ENCODE measurements at regions not wholly inside any gene's neighbourhood (a gene's known extent, or its start where the extent isn't known, plus 50 kb on each side); places are given as distances from the start of the nearest gene placed in this dataset.

- in situ Hi-C loops (cut with MboI), result no loop called here
- Histone ChIP-seq H3K4me1 (ENCODE audit: control insufficient read depth, insufficient read depth, low read length) (no peaks in the 10 kb centered on the region), H3K4me2 (ENCODE audit: control insufficient read depth, insufficient read depth) (no peak overlapping the region), H3K9me3 (replicated peaks; ENCODE audit: control insufficient read depth, insufficient read depth, low read length) (no peaks in the 10 kb centered on the region), H4K20me1 (ENCODE audit: control insufficient read depth, insufficient read depth) (no peaks in the 10 kb centered on the region), H3K27ac (ENCODE audit: control insufficient read depth, insufficient read depth) (no peak overlapping the region), H3K79me2 (ENCODE audit: control insufficient read depth, insufficient read depth, low read length) (no peaks in the 10 kb centered on the region), H3K36me3 (ENCODE audit: control insufficient read depth in 2 of 2, insufficient read depth in 2 of 2, low read length in 1 of 2) (no peaks in the 10 kb centered on the region), H3K4me3 (no peak overlapping the region), H2AFZ (ENCODE audit: control insufficient read depth, low read depth, low read length) (no peak overlapping the region), H3K9ac (ENCODE audit: control insufficient read depth, insufficient read depth, low read length) (no peak overlapping the region), H3K27me3 (replicated peaks in 1 of 2; ENCODE audit: control insufficient read depth in 2 of 2, insufficient read depth in 2 of 2, low read length in 1 of 2) (peaks cover 0 to 2% of the 10 kb centered on the region in 2 experiments; a peak in 2 of 4 replicates)
- FAIRE-seq, result no peak
- RAD21 ChIA-PET (ENCODE audit: unreplicated experiment), result no interaction called here
- ATAC-seq, result no peak
- intact Hi-C loops (cut with micrococcal nuclease; ENCODE audit: unreplicated experiment), result no loop called here
- WGBS (ENCODE audit: insufficient coverage, insufficient replicate concordance, low lambda C conversion rate, missing lambda C conversion rate), result 40% methylated on average over 13 of the region's 13 CpGs
- DNase-seq (ENCODE audit: low read depth, low spot score), result no peak
- CTCF ChIA-PET, result no interaction called here
- TF ChIP-seq E2F8 (IDR thresholded peaks at IDR 0.05; ENCODE audit: low read depth, partially characterized antibody) (no peak), SIN3A (IDR thresholded peaks at IDR 0.05; ENCODE audit: low read depth, low read length) (no peak), EED (IDR thresholded peaks at IDR 0.05; ENCODE audit: low read depth) (no peak), IRF4 (IDR thresholded peaks at IDR 0.05; ENCODE audit: low read depth, low read length) (no peak), POLR2A (IDR thresholded peaks at IDR 0.05; ENCODE audit: low read depth, low read length) (no peak), FOXK2 (IDR thresholded peaks at IDR 0.05) (no peak), PML (IDR thresholded peaks at IDR 0.05; ENCODE audit: low read length) (no peak), RAD51 (IDR thresholded peaks at IDR 0.05) (no peak), ATF3 (IDR thresholded peaks at IDR 0.05; ENCODE audit: borderline replicate concordance, extremely low read depth, low read depth, low read length) (no peak), NBN (IDR thresholded peaks at IDR 0.05) (no peak), EP300 (IDR thresholded peaks at IDR 0.05; ENCODE audit: borderline replicate concordance in 1 of 2, control insufficient read depth in 1 of 2, low read depth in 2 of 2, low read length in 2 of 2) (no peak), HSF1 (IDR thresholded peaks at IDR 0.05; ENCODE audit: low read depth, low read length) (no peak)
- SMC1A ChIA-PET (ENCODE audit: uncharacterized antibody, unreplicated experiment), result no interaction called here
- POLR2A ChIA-PET, result no interaction called here
- BruUV-seq (replicated peaks), result no TSS peak
These were observed 223.8 kb downstream of the GLI2 start for GRCh38 chr2:120959426-120959825.
